B cell (primary cell): ENCODE measurements at regions not wholly inside any gene's neighbourhood (a gene's known extent, or its start where the extent isn't known, plus 50 kb on each side); places are given as distances from the start of the nearest gene placed in this dataset.

Experiments used
- ATAC-seq: fragments of 200-7000 bp; cut with Tn5 transposase; one replicate; pipeline ENCODE4 v1.10.0; 2021; ENCODE audit warnings: low read depth, mild to moderate bottlenecking, moderate number of reproducible peaks, moderate library complexity
- CTCF ChIA-PET: fragments of 350-600 bp; sonication (Branson Sonifier 250); formaldehyde crosslinking; loops from one replicate; lab custom pipeline; 2021; ENCODE audit warnings: antibody characterized with exemption, inconsistent platforms; lab: Charles Lee
- POLR2A ChIA-PET: fragments of 350-600 bp; sonication (Branson Sonifier 250); formaldehyde crosslinking; loops from one replicate; lab custom pipeline; 2021; ENCODE audit warnings: antibody characterized with exemption; lab: Charles Lee
- DNase-seq: peaks from one replicate; pipeline ENCODE4 v3.0.0; 2013
- H2AFZ ChIP-seq: 2 replicates; pipeline ENCODE4 v1.6.1; 2012; ENCODE audit warnings: mild to moderate bottlenecking, low read depth, low read length; ENCODE audit not compliant: insufficient read depth, poor library complexity, severe bottlenecking
- H3K27ac ChIP-seq, 2 donors: 1 replicate in 1 of 2; 2 replicates in 1 of 2; pipeline ENCODE4 v1.5.1; 2012 to 2013; ENCODE audit warnings: low read length in 2 of 2, mild to moderate bottlenecking in 2 of 2, moderate library complexity in 1 of 2
- H3K27me3 ChIP-seq, 4 experiments: fragments of 200-600 bp in 1 of 4; sonication (generic) in 1 of 4; replicated peaks in 1 of 4; 1 replicate in 2 of 4; 2 replicates in 2 of 4; pipeline versions ENCODE4 v1.6.1 to v1.7.0; 2013 to 2016; ENCODE audit warnings: low read length in 3 of 4, mild to moderate bottlenecking in 2 of 4, mixed read lengths in 1 of 4, moderate library complexity in 1 of 4; ENCODE audit not compliant: insufficient read depth in 4 of 4, control insufficient read depth in 3 of 4; ENCODE audit errors: control extremely low read depth in 1 of 4
- H3K36me3 ChIP-seq, 2 experiments: replicated peaks in 1 of 2; 1 replicate in 1 of 2; 2 replicates in 1 of 2; pipeline versions ENCODE4 v1.6.1 to v1.7.1; 2013; ENCODE audit warnings: low read length in 1 of 2; ENCODE audit not compliant: insufficient read depth in 2 of 2, control insufficient read depth in 1 of 2; ENCODE audit errors: control extremely low read depth in 1 of 2, extremely low read depth in 1 of 2
- H3K4me1 ChIP-seq, 2 donors: fragments of 200-600 bp in 1 of 2; sonication (generic) in 1 of 2; 1 replicate in 1 of 2; 2 replicates in 1 of 2; pipeline versions ENCODE4 v1.5.1 to v1.6.1; 2013 to 2017; ENCODE audit warnings: low read length in 2 of 2; ENCODE audit not compliant: control insufficient read depth in 2 of 2, insufficient read depth in 2 of 2
- H3K4me2 ChIP-seq: replicated peaks from 2 replicates; pipeline ENCODE3; 2012; ENCODE audit warnings: mild to moderate bottlenecking, low read depth, low read length; ENCODE audit not compliant: poor library complexity, severe bottlenecking
- H3K4me3 ChIP-seq, 5 experiments: fragments of 200-600 bp in 1 of 5; sonication (generic) in 1 of 5; 1 replicate in 3 of 5; 2 replicates in 2 of 5; pipeline versions ENCODE4 v1.5.1 to v1.7.0; 2011 to 2016; ENCODE audit warnings: low read length in 4 of 5, mild to moderate bottlenecking in 4 of 5, low read depth in 2 of 5, control low read depth in 1 of 5, moderate library complexity in 1 of 5; ENCODE audit not compliant: insufficient read depth in 1 of 5; ENCODE audit errors: control extremely low read depth in 1 of 5, extremely low read depth in 1 of 5
- H3K79me2 ChIP-seq: fragments of 200-600 bp; sonication (generic); one replicate; pipeline ENCODE4 v1.6.0; 2016; ENCODE audit warnings: low read length; ENCODE audit not compliant: control insufficient read depth, insufficient read depth
- H3K9ac ChIP-seq: fragments of 200-600 bp; sonication (generic); 2 replicates; pipeline ENCODE4 v1.6.1; 2017; ENCODE audit warnings: mild to moderate bottlenecking, low read length, moderate library complexity
- H3K9me3 ChIP-seq, 3 donors: one replicate each; pipeline versions ENCODE4 v1.6.1 to v1.7.1; 2013; ENCODE audit warnings: low read length in 2 of 3; ENCODE audit not compliant: control insufficient read depth in 2 of 3, insufficient read depth in 1 of 3; ENCODE audit errors: control extremely low read depth in 1 of 3
- H4K20me1 ChIP-seq: 2 replicates; pipeline ENCODE4 v1.6.0; 2012; ENCODE audit warnings: mild to moderate bottlenecking, low read length; ENCODE audit not compliant: insufficient read depth, control insufficient read depth, poor library complexity, severe bottlenecking
- H3K27ac Mint-ChIP-seq: one replicate; pipeline ENCODE4 v1.8.0; 2021; ENCODE audit warnings: mixed read lengths
- H3K27me3 Mint-ChIP-seq: one replicate; pipeline ENCODE4 v1.8.0; 2021; ENCODE audit warnings: mixed read lengths
- H3K4me1 Mint-ChIP-seq: one replicate; pipeline ENCODE4 v1.8.0; 2021; ENCODE audit warnings: mixed read lengths
- H3K4me3 Mint-ChIP-seq: one replicate; pipeline ENCODE4 v1.8.0; 2021; ENCODE audit warnings: mixed read lengths
- H3K9me3 Mint-ChIP-seq: one replicate; pipeline ENCODE4 v1.8.0; 2022; ENCODE audit warnings: mixed read lengths; ENCODE audit not compliant: insufficient read depth
- CTCF ChIP-seq: fragments of 200-600 bp; IDR thresholded peaks from one replicate; pipeline ENCODE4 v1.8.0; 2022; ENCODE audit warnings: antibody characterized with exemption, mild to moderate bottlenecking
- EZH2 ChIP-seq: IDR thresholded peaks from 2 replicates; pipeline ENCODE4 v1.6.1; 2012; ENCODE audit warnings: borderline replicate concordance, low read depth, mild to moderate bottlenecking, moderate library complexity, low read length; ENCODE audit not compliant: insufficient read depth, poor library complexity, severe bottlenecking
- WGBS: methylation state at CpG from one replicate; pipeline ENCODE4 v1.1.5; 2013; ENCODE audit warnings: missing lambda C conversion rate; ENCODE audit not compliant: insufficient coverage; 5-methylcytosine and 5-hydroxymethylcytosine counted together
- intact Hi-C: fragments of 100-400 bp; cut with micrococcal nuclease; formaldehyde crosslinking; loops from one replicate; pipeline ENCODE4 v1.10.0; 2022

DNA sequence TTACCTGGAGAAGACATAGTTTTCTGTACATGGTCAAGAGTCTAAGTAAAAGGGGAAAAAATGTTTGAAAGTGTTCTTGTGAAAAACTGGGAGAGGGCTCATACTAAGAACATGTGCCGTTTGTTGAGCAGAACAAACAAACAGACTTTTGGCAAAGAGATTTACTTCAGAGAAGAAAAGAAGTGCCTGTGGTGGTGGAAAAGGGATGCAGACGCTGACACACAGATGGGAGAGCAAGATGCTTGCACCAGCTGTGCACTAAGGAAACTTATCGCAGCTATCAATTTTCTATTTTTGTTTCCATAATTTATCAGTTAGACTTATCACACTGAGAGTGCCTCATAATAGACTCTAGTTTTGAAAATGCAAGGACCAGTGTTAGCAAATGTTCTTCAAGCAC is 259.6 kb upstream of the PDZRN3 start:
- Mint-ChIP-seq H3K27me3 (no peaks in the 10 kb centered on the region), H3K4me1 (no peaks in the 10 kb centered on the region), H3K27ac (no peak overlapping the region), H3K4me3 (no peak overlapping the region), H3K9me3 (no peaks in the 10 kb centered on the region)
- no peaks in the 10 kb centered on the region for H3K4me1 ChIP-seq
- intact Hi-C loops = no loop called here
- H3K4me3 ChIP-seq = no peak overlapping the region
- H3K27ac ChIP-seq = no peak overlapping the region
- ChIA-PET CTCF (no interaction called here), POLR2A (no interaction called here)
- H3K4me2 ChIP-seq = no peak overlapping the region
- H2AFZ ChIP-seq = no peak overlapping the region
- DNase-seq (no peak), ATAC-seq (no peak)
- H3K9ac ChIP-seq = no peak overlapping the region
- no peaks in the 10 kb centered on the region for H3K9me3 ChIP-seq
- H3K79me2 ChIP-seq = no peaks in the 10 kb centered on the region
- no peaks in the 10 kb centered on the region for H4K20me1 ChIP-seq
- H3K27me3 ChIP-seq = no peaks in the 10 kb centered on the region
- H3K36me3 ChIP-seq = no peaks in the 10 kb centered on the region
- no peak for TF ChIP-seq EZH2
- TF ChIP-seq CTCF = no peak
- 91% methylated on average over 1 of the region's 3 CpGs for WGBS

DNA sequence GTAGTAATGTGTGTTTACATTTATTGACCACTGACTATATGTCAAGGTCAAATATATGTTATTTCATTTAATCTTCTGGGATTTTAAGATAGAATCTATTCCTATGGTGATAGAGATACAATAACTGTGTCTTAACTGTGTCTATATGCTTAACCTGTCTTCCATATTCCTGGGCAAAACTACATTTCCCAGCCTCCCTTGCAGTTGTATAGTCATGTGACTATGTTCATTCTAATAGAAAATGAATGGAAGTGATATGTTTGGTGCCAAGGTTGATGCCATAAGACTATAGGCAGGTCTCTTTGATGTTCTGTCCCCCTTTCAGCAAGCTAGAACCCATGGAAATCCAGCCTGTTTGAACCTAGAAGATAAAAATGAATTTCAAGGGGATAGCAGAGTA is 258.8 kb upstream of the PDZRN3 start:
- no peaks in the 10 kb centered on the region for H3K27me3 Mint-ChIP-seq
- intact Hi-C loops = no loop called here
- CTCF ChIA-PET = no interaction called here
- no peaks in the 10 kb centered on the region for H3K27me3 ChIP-seq
- POLR2A ChIA-PET = no interaction called here
- DNase-seq = no peak
- no peak overlapping the region for H2AFZ ChIP-seq
- no peak overlapping the region for H3K4me3 Mint-ChIP-seq
- H3K4me3 ChIP-seq = no peak overlapping the region
- no peaks in the 10 kb centered on the region for H3K9me3 ChIP-seq
- no peak overlapping the region for H3K9ac ChIP-seq
- H3K36me3 ChIP-seq = no peaks in the 10 kb centered on the region
- no peak overlapping the region for H3K27ac ChIP-seq
- ATAC-seq = no peak
- no peaks in the 10 kb centered on the region for H3K4me1 ChIP-seq
- TF ChIP-seq EZH2 = no peak
- no peak for TF ChIP-seq CTCF
- H3K27ac Mint-ChIP-seq = no peak overlapping the region
- no peaks in the 10 kb centered on the region for H3K4me1 Mint-ChIP-seq
- no peaks in the 10 kb centered on the region for H4K20me1 ChIP-seq
- H3K79me2 ChIP-seq = no peaks in the 10 kb centered on the region
- H3K9me3 Mint-ChIP-seq = no peaks in the 10 kb centered on the region
- H3K4me2 ChIP-seq = no peak overlapping the region
